ENCODE measurements at regions not wholly inside any gene's neighbourhood (a gene's known extent, or its start where the extent isn't known, plus 50 kb on each side); places are given as distances from the start of the nearest gene placed in this dataset.

GRCh38 chr16:51053775-51054174, 97.3 kb downstream of the SALL1 start:
- H3K4me2 ChIP-seq (ENCODE audit: insufficient read depth in 1 of 2, low read depth in 2 of 2, low read length in 2 of 2) = no peak overlapping the region
- no peak overlapping the region for H2BK5ac ChIP-seq (ENCODE audit: low read depth, low read length)
- no peak for DNase-seq (ENCODE audit: low read depth in 1 of 2, low spot score in 2 of 2)
- no peak overlapping the region for H3K56ac ChIP-seq (replicated peaks; ENCODE audit: insufficient read length, low read depth, low read length)
- H2BK15ac ChIP-seq (ENCODE audit: low read length) = no peak overlapping the region
- H4K8ac ChIP-seq (ENCODE audit: extremely low read depth, insufficient read depth, low read length) = no peak overlapping the region
- WGBS, 2 experiments (ENCODE audit: extremely low coverage in 1 of 2, insufficient coverage in 1 of 2, insufficient read length in 1 of 2, insufficient replicate concordance in 2 of 2, low coverage in 1 of 2, low lambda C conversion rate in 2 of 2, missing lambda C conversion rate in 1 of 2) = 57% methylated on average over 2 of the region's 2 CpGs; no CpG with 5 or more reads in 1 of the 2 experiments
- no peaks in the 10 kb centered on the region for H3K9me3 ChIP-seq (ENCODE audit: insufficient read depth in 2 of 2, low read depth in 1 of 2, low read length in 1 of 2)
- H4K91ac ChIP-seq (replicated peaks; ENCODE audit: insufficient read length, low read length) = no peak overlapping the region
- 0 out of 2 replicates have a peak overlapping the region, but pooled peaks have one; percentile 88 for H2AFZ ChIP-seq (ENCODE audit: low read length)
- H4K5ac ChIP-seq (ENCODE audit: insufficient read length, low read depth, low read length) = no peak overlapping the region
- no peak overlapping the region for H2BK20ac ChIP-seq (ENCODE audit: low read length)
- H2BK12ac ChIP-seq (ENCODE audit: low read depth, low read length) = no peak overlapping the region
- no peak overlapping the region for H3K9ac ChIP-seq (replicated peaks in 1 of 4; ENCODE audit: extremely low read depth in 1 of 4, low read depth in 3 of 4, low read length in 3 of 4)
- H3K14ac ChIP-seq (ENCODE audit: insufficient read length) = no peak overlapping the region
- no peaks in the 10 kb centered on the region for H3K79me2 ChIP-seq (ENCODE audit: control insufficient read depth in 1 of 2, insufficient read depth in 2 of 2, low read length in 2 of 2)
- TF ChIP-seq NANOG (IDR thresholded peaks at IDR 0.05; ENCODE audit: insufficient read depth, low read depth, low read length, poor library complexity, severe bottlenecking) (no peak), USF2 (IDR thresholded peaks at IDR 0.05; ENCODE audit: low read length) (peak; percentile 67), SIX5 (IDR thresholded peaks at IDR 0.05; ENCODE audit: low read depth, low read length) (peak; percentile 43), RAD21 (IDR thresholded peaks at IDR 0.05 in 1 of 2, conservative IDR thresholded peaks at IDR 0.05 in 1 of 2; ENCODE audit: low read depth in 2 of 2, low read length in 2 of 2) (no peak), CTCF (IDR thresholded peaks at IDR 0.05; ENCODE audit: control extremely low read depth in 1 of 3, insufficient read depth in 1 of 3, low read depth in 1 of 3, low read length in 3 of 3) (no peak)
- no peak overlapping the region for H3K27ac ChIP-seq (ENCODE audit: low read depth, low read length)
- H3K18ac ChIP-seq (ENCODE audit: extremely low read depth, low read length) = no peak overlapping the region
- no peaks in the 10 kb centered on the region for H3K79me1 ChIP-seq (ENCODE audit: low read depth, low read length)
- no peaks in the 10 kb centered on the region for H3K23me2 ChIP-seq (ENCODE audit: low read depth, low read length)
- no peak overlapping the region for H2BK120ac ChIP-seq (replicated peaks; ENCODE audit: low read depth, low read length)
- FAIRE-seq = no peak
- no peaks in the 10 kb centered on the region for H4K20me1 ChIP-seq (replicated peaks in 1 of 2; ENCODE audit: control insufficient read depth in 1 of 2, insufficient read depth in 2 of 2, low read length in 2 of 2)
- no peaks in the 10 kb centered on the region; a peak in 1 of 7 replicates for H3K4me1 ChIP-seq (replicated peaks in 1 of 4; ENCODE audit: control insufficient read depth in 3 of 4, insufficient read depth in 4 of 4, low read length in 3 of 4)
- POLR2A ChIA-PET (ENCODE audit: partially characterized antibody) = interaction anchor here (1.5 kb wide), 1 partner anchor 81 kb away, joined by 3 read pairs; no protein-coding TSS in a partner anchor
- H3K4ac ChIP-seq (replicated peaks; ENCODE audit: insufficient read length, low read depth, low read length) = no peak overlapping the region
- no peaks in the 10 kb centered on the region for H3K36me3 ChIP-seq (ENCODE audit: control insufficient read depth in 2 of 4, insufficient read depth in 4 of 4, low read length in 3 of 4)
- H3K27me3 ChIP-seq (replicated peaks in 1 of 4; ENCODE audit: control insufficient read depth in 3 of 4, extremely low read depth in 1 of 4, insufficient read depth in 3 of 4, low read length in 3 of 4) = no peaks in the 10 kb centered on the region
- CTCF ChIA-PET (ENCODE audit: partially characterized antibody) = interaction anchor here (0.6 to 1.6 kb wide), 4 partner anchors 12 to 148 kb away, joined by 3 to 4 read pairs (median 3); no protein-coding TSS in a partner anchor
- H3K4me3 ChIP-seq (ENCODE audit: extremely low read depth in 1 of 4, insufficient read depth in 2 of 4, low read depth in 3 of 4, low read length in 4 of 4) = no peak overlapping the region
- H3K23ac ChIP-seq (ENCODE audit: insufficient read length) = no peak overlapping the region
- no peak overlapping the region for H2AK5ac ChIP-seq (ENCODE audit: low read depth, low read length)
